Testis (tissue), 2 donors: ENCODE measurements at regions not wholly inside any gene's neighbourhood (a gene's known extent, or its start where the extent isn't known, plus 50 kb on each side); places are given as distances from the start of the nearest gene placed in this dataset.

ENCODE experiments used
- POLR2A ChIP-seq: fragments of 450-650 bp; IDR thresholded peaks from one replicate; pipeline ENCODE4 v1.6.1; 2017; ENCODE audit warnings: antibody characterized with exemption, mild to moderate bottlenecking, moderate library complexity
- TF ChIP-seq, protein P1 (sequence below), 3 experiments: fragments of 450-650 bp in 2 of 3; fragments of 200-600 bp in 1 of 3; sonication (generic) in 1 of 3; IDR thresholded peaks; one replicate each; pipeline ENCODE4 v1.5.1; 2016 to 2019; ENCODE audit warnings: antibody characterized with exemption in 3 of 3, mild to moderate bottlenecking in 2 of 3, moderate library complexity in 1 of 3

DNA sequence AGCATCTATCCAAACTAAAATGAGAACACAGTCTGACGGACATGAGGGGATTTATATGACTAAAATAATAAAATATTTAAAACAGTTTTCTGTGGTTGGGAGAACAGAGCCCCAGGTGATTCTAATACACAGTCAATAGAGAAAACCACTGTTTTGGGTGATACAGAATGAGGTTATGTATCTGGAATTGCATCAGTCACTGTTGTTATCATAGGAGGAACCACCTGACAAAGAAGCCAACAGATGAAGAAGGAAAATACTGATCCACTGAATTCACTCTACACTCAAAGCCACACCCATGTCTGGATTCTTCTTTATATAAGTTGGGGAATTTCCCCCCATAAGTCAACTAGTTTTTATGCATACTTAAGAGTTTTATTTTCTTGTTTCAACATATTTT, 799.0 kb downstream of the TLR4 start:
- TF ChIP-seq, protein P1, sequence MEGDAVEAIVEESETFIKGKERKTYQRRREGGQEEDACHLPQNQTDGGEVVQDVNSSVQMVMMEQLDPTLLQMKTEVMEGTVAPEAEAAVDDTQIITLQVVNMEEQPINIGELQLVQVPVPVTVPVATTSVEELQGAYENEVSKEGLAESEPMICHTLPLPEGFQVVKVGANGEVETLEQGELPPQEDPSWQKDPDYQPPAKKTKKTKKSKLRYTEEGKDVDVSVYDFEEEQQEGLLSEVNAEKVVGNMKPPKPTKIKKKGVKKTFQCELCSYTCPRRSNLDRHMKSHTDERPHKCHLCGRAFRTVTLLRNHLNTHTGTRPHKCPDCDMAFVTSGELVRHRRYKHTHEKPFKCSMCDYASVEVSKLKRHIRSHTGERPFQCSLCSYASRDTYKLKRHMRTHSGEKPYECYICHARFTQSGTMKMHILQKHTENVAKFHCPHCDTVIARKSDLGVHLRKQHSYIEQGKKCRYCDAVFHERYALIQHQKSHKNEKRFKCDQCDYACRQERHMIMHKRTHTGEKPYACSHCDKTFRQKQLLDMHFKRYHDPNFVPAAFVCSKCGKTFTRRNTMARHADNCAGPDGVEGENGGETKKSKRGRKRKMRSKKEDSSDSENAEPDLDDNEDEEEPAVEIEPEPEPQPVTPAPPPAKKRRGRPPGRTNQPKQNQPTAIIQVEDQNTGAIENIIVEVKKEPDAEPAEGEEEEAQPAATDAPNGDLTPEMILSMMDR (IDR thresholded peaks at IDR 0.05), result no peak
- TF ChIP-seq POLR2A, result no peak
